Sigmoid colon (tissue), 4 donors: ENCODE measurements at regions not wholly inside any gene's neighbourhood (a gene's known extent, or its start where the extent isn't known, plus 50 kb on each side); places are given as distances from the start of the nearest gene placed in this dataset.

Source experiments
- CTCF ChIP-seq, 4 experiments: fragments of 450-650 bp in 3 of 4; fragments of 200-600 bp in 1 of 4; IDR thresholded peaks; one replicate each; pipeline ENCODE4 v1.5.1; 2016 to 2019; ENCODE audit warnings: antibody characterized with exemption in 4 of 4, mild to moderate bottlenecking in 3 of 4, moderate library complexity in 2 of 4
- EP300 ChIP-seq, 4 donors: sonication (generic); formaldehyde crosslinking; IDR thresholded peaks; one replicate each; pipeline ENCODE4 v1.6.1; 2017; ENCODE audit warnings: antibody characterized with exemption in 4 of 4
- POLR2A ChIP-seq, 2 donors: fragments of 450-650 bp; IDR thresholded peaks; one replicate each; pipeline ENCODE4 v1.6.1; 2016; ENCODE audit warnings: antibody characterized with exemption in 2 of 2, mild to moderate bottlenecking in 2 of 2, moderate library complexity in 2 of 2
- POLR2AphosphoS5 ChIP-seq, 4 donors: sonication (generic); formaldehyde crosslinking; IDR thresholded peaks; one replicate each; pipeline ENCODE4 v1.6.1; 2017; ENCODE audit warnings: antibody characterized with exemption in 4 of 4

- TF ChIP-seq POLR2A (IDR thresholded peaks at IDR 0.05), result no peak
- no peak for TF ChIP-seq CTCF (IDR thresholded peaks at IDR 0.05)
- TF ChIP-seq EP300 (IDR thresholded peaks at IDR 0.05), result no peak
- no peak for TF ChIP-seq POLR2AphosphoS5 (IDR thresholded peaks at IDR 0.05)
These were observed 654.9 kb upstream of the SYT4 start for GRCh38 chr18:43932140-43932539.
